ENCODE measurements at regions not wholly inside any gene's neighbourhood (a gene's known extent, or its start where the extent isn't known, plus 50 kb on each side); places are given as distances from the start of the nearest gene placed in this dataset.

DNA sequence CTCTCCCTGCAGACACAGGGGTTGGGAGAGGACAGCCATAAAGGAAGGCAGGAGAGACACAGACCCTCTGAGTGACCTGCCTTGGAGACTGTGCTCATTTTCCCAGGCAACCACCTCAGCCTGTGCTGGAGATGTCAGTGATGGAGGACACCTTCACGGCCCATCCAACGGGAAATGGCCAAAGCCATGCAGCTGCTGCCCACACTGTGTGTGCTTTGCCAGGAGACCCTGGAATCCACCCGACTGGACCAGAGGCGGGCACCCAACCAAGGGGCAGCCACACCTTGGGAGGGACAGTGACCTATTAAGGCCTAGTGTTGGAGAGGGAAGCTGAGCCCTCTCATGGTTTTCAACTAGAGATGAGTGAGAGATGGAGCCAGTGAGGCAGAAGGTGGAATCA, 192.5 kb downstream of the SMAD2 start:
- no peak for TF ChIP-seq CTCF (IDR thresholded peaks at IDR 0.05)
- TF ChIP-seq POLR2AphosphoS5 (IDR thresholded peaks at IDR 0.05): no peak
- no peak for TF ChIP-seq EP300 (IDR thresholded peaks at IDR 0.05)
